Lung (tissue), 11 donors: ENCODE measurements at regions not wholly inside any gene's neighbourhood (a gene's known extent, or its start where the extent isn't known, plus 50 kb on each side); places are given as distances from the start of the nearest gene placed in this dataset.
"Not testable (repeated sequence)": the region's sequence is repeated elsewhere in the genome, so short reads cannot be mapped to it uniquely, and the experiment has no call there.

ENCODE experiments used
- ATAC-seq: fragments of 200-7000 bp; cut with Tn5 transposase; one replicate; pipeline ENCODE4 v1.9.1; 2020; ENCODE audit warnings: moderate number of reproducible peaks; ENCODE audit not compliant: insufficient read depth, low FRiP score
- DNase-seq, 3 donors: peaks; one replicate each; pipeline ENCODE4 v3.0.0-alpha.2; 2013 to 2017
- H3K27ac ChIP-seq, 2 donors: one replicate each; pipeline ENCODE4 v1.5.1; 2013; ENCODE audit warnings: mild to moderate bottlenecking in 2 of 2, moderate library complexity in 2 of 2, control low read depth in 1 of 2, inconsistent platforms in 1 of 2, low read depth in 1 of 2, low read length in 1 of 2
- H3K27me3 ChIP-seq, 3 donors: one replicate each; pipeline ENCODE4 v1.5.1; 2013; ENCODE audit warnings: low read length in 2 of 3; ENCODE audit not compliant: control insufficient read depth in 3 of 3, insufficient read depth in 3 of 3
- H3K36me3 ChIP-seq, 4 donors: one replicate each; pipeline ENCODE4 v1.5.1; 2013; ENCODE audit warnings: low read length in 4 of 4, mild to moderate bottlenecking in 1 of 4, moderate library complexity in 1 of 4; ENCODE audit not compliant: control insufficient read depth in 4 of 4, insufficient read depth in 4 of 4
- H3K4me1 ChIP-seq, 5 donors: one replicate each; pipeline ENCODE4 v1.5.1; 2013; ENCODE audit warnings: low read length in 5 of 5, mild to moderate bottlenecking in 2 of 5, moderate library complexity in 1 of 5; ENCODE audit not compliant: control insufficient read depth in 5 of 5, insufficient read depth in 5 of 5
- H3K4me3 ChIP-seq: one replicate; pipeline ENCODE4 v1.5.1; 2013; ENCODE audit warnings: mild to moderate bottlenecking, control low read depth, moderate library complexity
- H3K9ac ChIP-seq, 2 donors: one replicate each; pipeline ENCODE4 v1.5.1; 2013; ENCODE audit warnings: low read length in 2 of 2, control low read depth in 1 of 2; ENCODE audit not compliant: insufficient read depth in 1 of 2
- H3K9me3 ChIP-seq, 4 donors: one replicate each; pipeline ENCODE4 v1.5.1; 2013; ENCODE audit warnings: low read length in 3 of 4, mild to moderate bottlenecking in 1 of 4, moderate library complexity in 1 of 4; ENCODE audit not compliant: control insufficient read depth in 4 of 4, insufficient read depth in 3 of 4
- WGBS, 2 donors: extraction: QIAGEN DNeasy Blood & Tissue Kit; methylation state at CpG; one replicate each; pipeline ENCODE4 v1.1.7; 2013; 5-methylcytosine and 5-hydroxymethylcytosine counted together
- TF ChIP-seq, protein P1 (sequence below): IDR thresholded peaks from 2 replicates; pipeline ENCODE4 v1.5.1; 2012; ENCODE audit warnings: mild to moderate bottlenecking; ENCODE audit errors: control extremely low read depth, extremely low read depth
- donor health status: control.
- donor health status: control.
- donor health status: Bipolar disorder and iron deficiency.
- donor health status: healthy.
- donor health status: DM: yes; HTN: yes; CAD: no.

DNA sequence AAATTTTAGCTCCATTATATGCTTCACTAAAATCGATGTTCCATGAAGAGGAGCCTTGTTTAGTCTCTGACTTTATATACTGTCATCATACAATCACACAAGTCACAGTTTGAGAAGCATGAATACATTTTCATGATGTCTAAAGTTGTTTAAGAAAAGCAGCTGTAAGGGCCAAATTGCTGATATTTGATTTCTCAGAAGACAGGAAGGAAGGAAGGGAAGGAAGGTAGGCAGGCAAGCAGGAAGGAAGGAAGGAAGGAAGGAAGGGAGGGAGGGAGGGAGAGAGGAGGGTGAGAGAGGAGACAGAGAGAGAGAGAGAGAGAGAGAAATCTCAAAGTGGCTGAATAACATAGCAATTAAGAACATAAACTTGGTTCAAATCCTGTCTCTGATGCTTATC is 153.7 kb downstream of the RTL9 start:
- Histone ChIP-seq H3K4me3 (no peak overlapping the region), H3K27ac (no peak overlapping the region), H3K4me1 (no peaks in the 10 kb centered on the region), H3K9ac (no peak overlapping the region), H3K36me3 (no peaks in the 10 kb centered on the region), H3K9me3 (peaks cover 0 to 2% (median 0%) of the 10 kb centered on the region in 4 donors), H3K27me3 (peaks cover 0 to 33% (median 13%) of the 10 kb centered on the region in 3 donors)
- DNase-seq (no peak), ATAC-seq (no peak)
- WGBS, 2 donors = 55 to 88% methylated on average over 1 of the region's 1 CpG
- TF ChIP-seq, protein P1, sequence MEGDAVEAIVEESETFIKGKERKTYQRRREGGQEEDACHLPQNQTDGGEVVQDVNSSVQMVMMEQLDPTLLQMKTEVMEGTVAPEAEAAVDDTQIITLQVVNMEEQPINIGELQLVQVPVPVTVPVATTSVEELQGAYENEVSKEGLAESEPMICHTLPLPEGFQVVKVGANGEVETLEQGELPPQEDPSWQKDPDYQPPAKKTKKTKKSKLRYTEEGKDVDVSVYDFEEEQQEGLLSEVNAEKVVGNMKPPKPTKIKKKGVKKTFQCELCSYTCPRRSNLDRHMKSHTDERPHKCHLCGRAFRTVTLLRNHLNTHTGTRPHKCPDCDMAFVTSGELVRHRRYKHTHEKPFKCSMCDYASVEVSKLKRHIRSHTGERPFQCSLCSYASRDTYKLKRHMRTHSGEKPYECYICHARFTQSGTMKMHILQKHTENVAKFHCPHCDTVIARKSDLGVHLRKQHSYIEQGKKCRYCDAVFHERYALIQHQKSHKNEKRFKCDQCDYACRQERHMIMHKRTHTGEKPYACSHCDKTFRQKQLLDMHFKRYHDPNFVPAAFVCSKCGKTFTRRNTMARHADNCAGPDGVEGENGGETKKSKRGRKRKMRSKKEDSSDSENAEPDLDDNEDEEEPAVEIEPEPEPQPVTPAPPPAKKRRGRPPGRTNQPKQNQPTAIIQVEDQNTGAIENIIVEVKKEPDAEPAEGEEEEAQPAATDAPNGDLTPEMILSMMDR = no peak

DNA sequence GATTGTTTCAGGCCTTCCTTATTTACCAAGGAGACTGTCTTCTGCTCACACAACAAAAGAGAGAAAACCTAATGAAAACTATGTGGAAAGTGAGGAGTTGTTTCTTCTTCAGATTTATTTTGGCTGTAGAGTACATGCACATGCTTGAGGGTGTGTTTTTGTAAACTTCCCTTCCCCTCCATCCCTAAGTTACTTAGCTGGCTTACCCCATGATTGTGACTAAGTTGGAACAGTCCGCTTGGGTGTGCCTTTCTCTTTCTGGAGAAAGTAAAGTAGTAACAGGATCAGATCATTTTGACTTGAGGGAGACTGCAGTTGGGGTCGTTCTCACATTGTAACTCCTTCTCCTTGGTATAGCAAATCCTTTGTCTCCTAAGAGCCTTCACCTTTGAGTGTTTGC is 155.9 kb downstream of the RTL9 start:
- no peak overlapping the region for H3K4me3 ChIP-seq
- ATAC-seq = no peak
- no peaks in the 10 kb centered on the region for H3K36me3 ChIP-seq
- no peaks in the 10 kb centered on the region for H3K4me1 ChIP-seq
- peaks cover 0 to 2% (median 0%) of the 10 kb centered on the region in 4 donors for H3K9me3 ChIP-seq
- DNase-seq = no peak
- 64 to 81% methylated on average over 2 of the region's 2 CpGs for WGBS, 2 donors
- H3K9ac ChIP-seq = no peak overlapping the region
- TF ChIP-seq, protein P1 = no peak
- no peak overlapping the region for H3K27ac ChIP-seq
- peaks cover 0 to 38% (median 10%) of the 10 kb centered on the region in 3 donors for H3K27me3 ChIP-seq

DNA sequence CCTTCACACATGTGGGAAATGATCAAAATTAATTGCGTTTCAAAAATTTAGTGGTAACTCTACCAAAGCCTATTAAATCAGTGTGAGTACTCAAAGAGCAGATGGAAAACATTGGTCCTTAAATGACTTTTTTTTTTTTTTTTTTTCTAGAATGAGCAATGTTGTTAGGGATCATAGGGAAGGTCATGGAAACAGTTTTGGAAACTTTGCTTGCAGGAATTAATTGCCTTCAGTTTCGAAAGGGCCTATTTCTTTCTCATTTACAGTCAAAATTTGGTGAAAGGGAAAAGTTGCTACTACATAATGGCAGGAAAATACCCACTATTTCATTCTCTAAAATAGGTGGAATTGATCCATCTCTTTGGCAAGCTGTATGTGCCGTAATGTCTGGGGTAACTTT is 160.9 kb downstream of the RTL9 start:
- WGBS, 2 donors = 75 to 88% methylated on average over 3 of the region's 3 CpGs
- Histone ChIP-seq H3K9ac (no peak overlapping the region), H3K9me3 (no peaks in the 10 kb centered on the region), H3K4me3 (no peak overlapping the region), H3K36me3 (no peaks in the 10 kb centered on the region), H3K27ac (no peak overlapping the region), H3K4me1 (no peaks in the 10 kb centered on the region), H3K27me3 (peaks cover 4 to 40% (median 7%) of the 10 kb centered on the region in 3 donors)
- TF ChIP-seq, protein P1 = no peak
- DNase-seq (no peak), ATAC-seq (no peak)

DNA sequence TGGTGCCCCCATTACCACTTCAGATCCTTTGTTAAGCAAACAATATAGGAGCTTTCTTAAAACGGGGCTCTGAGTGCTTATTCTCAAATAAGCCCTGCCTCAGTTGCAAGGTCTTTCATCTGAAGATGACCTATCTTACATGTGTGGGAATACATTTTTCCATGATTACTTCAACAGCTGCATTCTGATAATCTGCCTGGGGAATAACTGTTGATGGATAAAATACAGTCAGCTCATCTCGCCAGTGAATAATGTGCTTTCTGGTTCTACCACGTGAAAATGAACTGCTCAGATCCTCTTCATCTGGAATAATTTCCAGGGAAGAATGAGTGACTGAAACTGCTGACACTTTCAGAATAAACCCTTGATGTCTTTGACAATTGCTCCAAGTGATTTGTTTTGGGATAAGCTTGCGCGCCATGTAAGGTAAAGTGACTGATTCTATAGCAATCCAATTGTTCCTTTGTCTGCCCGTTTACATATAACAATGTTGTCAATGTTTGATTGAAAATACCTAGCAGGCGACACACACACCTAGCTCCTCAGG is 161.3 kb downstream of the RTL9 start:
- H3K9me3 ChIP-seq = no peaks in the 10 kb centered on the region
- TF ChIP-seq, protein P1 = no peak
- 66 to 85% methylated on average over 7 of the region's 7 CpGs for WGBS, 2 donors
- no peak overlapping the region for H3K9ac ChIP-seq
- ATAC-seq (no peak), DNase-seq (no peak)
- H3K36me3 ChIP-seq = no peaks in the 10 kb centered on the region
- peaks cover 4 to 38% (median 9%) of the 10 kb centered on the region in 3 donors for H3K27me3 ChIP-seq
- H3K4me3 ChIP-seq = no peak overlapping the region
- H3K4me1 ChIP-seq = no peaks in the 10 kb centered on the region
- no peak overlapping the region for H3K27ac ChIP-seq

DNA sequence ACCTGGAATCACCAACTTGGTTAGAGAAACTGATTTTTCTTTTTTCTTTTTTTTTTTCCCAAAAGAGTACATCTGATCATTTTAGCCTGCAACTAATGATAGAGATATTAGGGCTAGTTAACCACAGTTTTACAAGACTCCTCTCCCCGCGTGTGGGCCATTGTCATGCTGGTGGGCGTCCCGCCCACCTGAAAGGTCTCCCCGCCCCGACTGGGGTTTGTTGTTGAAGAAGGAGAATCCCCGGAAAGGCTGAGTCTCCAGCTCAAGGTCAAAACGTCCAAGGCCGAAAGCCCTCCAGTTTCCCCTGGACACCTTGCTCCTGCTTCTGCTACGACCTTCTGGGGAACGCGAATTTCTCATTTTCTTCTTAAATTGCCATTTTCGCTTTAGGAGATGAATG is 162.0 kb downstream of the RTL9 start:
- peaks cover 4 to 35% (median 9%) of the 10 kb centered on the region in 3 donors for H3K27me3 ChIP-seq
- not testable (repeated sequence) for H3K9me3 ChIP-seq, H3K36me3 ChIP-seq, ATAC-seq, H3K27ac ChIP-seq, H3K9ac ChIP-seq, H3K4me3 ChIP-seq, DNase-seq, H3K4me1 ChIP-seq
- 50 to 82% methylated on average over 10 to 13 of the region's 13 CpGs for WGBS, 2 donors
